ENCODE measurements at regions not wholly inside any gene's neighbourhood (a gene's known extent, or its start where the extent isn't known, plus 50 kb on each side); places are given as distances from the start of the nearest gene placed in this dataset.

- Mint-ChIP-seq H3K36me3 (no peaks in the 10 kb centered on the region), H3K4me3 (no peak overlapping the region), H3K9me3 (no peaks in the 10 kb centered on the region), H3K4me1 (no peaks in the 10 kb centered on the region), H3K27ac (no peak overlapping the region), H3K27me3 (ENCODE audit: insufficient read depth, low read depth) (no peaks in the 10 kb centered on the region)
- H3K36me3 ChIP-seq: no peaks in the 10 kb centered on the region
- TF ChIP-seq EZH2 (IDR thresholded peaks at IDR 0.05): no peak
- no peak for TF ChIP-seq CTCF (IDR thresholded peaks at IDR 0.05)
- TF ChIP-seq EZH2phosphoT487 (IDR thresholded peaks at IDR 0.05): no peak
- H3K4me3 ChIP-seq: no peak overlapping the region
- H3K4me1 ChIP-seq: no peaks in the 10 kb centered on the region
- no peaks in the 10 kb centered on the region for H3F3A ChIP-seq (ENCODE audit: low read depth)
- no peaks in the 10 kb centered on the region for H4K20me1 ChIP-seq (ENCODE audit: low read depth)
- no peak for DNase-seq (ENCODE audit: low spot score)
- H3K9ac ChIP-seq: no peak overlapping the region
- H2AFZ ChIP-seq (replicated peaks): no peak overlapping the region
- H3K9me3 ChIP-seq (ENCODE audit: low read depth): no peaks in the 10 kb centered on the region
- no peaks in the 10 kb centered on the region for H3K27me3 ChIP-seq
- H3K27ac ChIP-seq: no peak overlapping the region
- H3K79me2 ChIP-seq (ENCODE audit: low read depth): no peaks in the 10 kb centered on the region
- H3K4me2 ChIP-seq: no peak overlapping the region
Measured at GRCh38 chr2:56801214-56801613, 617.4 kb downstream of the CCDC85A start.

- Histone ChIP-seq H3F3A (ENCODE audit: low read depth) (no peaks in the 10 kb centered on the region), H3K27me3 (no peaks in the 10 kb centered on the region), H2AFZ (replicated peaks) (no peak overlapping the region), H3K4me2 (no peak overlapping the region), H4K20me1 (ENCODE audit: low read depth) (no peaks in the 10 kb centered on the region), H3K4me3 (no peak overlapping the region), H3K79me2 (ENCODE audit: low read depth) (no peaks in the 10 kb centered on the region), H3K9ac (no peak overlapping the region), H3K36me3 (no peaks in the 10 kb centered on the region), H3K9me3 (ENCODE audit: low read depth) (no peaks in the 10 kb centered on the region), H3K27ac (no peak overlapping the region), H3K4me1 (no peaks in the 10 kb centered on the region)
- DNase-seq (ENCODE audit: low spot score): no peak
- Mint-ChIP-seq H3K4me1 (no peaks in the 10 kb centered on the region), H3K36me3 (no peaks in the 10 kb centered on the region), H3K4me3 (no peak overlapping the region), H3K27ac (no peak overlapping the region), H3K27me3 (ENCODE audit: insufficient read depth, low read depth) (no peaks in the 10 kb centered on the region), H3K9me3 (no peaks in the 10 kb centered on the region)
- TF ChIP-seq CTCF (IDR thresholded peaks at IDR 0.05) (no peak), EZH2phosphoT487 (IDR thresholded peaks at IDR 0.05) (no peak), EZH2 (IDR thresholded peaks at IDR 0.05) (no peak)
Measured at GRCh38 chr2:56801770-56802169, 618.0 kb downstream of the CCDC85A start.

- TF ChIP-seq EZH2phosphoT487 (IDR thresholded peaks at IDR 0.05): no peak
- no peak for TF ChIP-seq EZH2 (IDR thresholded peaks at IDR 0.05)
- no peak for TF ChIP-seq CTCF (IDR thresholded peaks at IDR 0.05)
- Mint-ChIP-seq H3K36me3 (no peaks in the 10 kb centered on the region), H3K9me3 (no peaks in the 10 kb centered on the region), H3K27ac (no peak overlapping the region), H3K4me3 (no peak overlapping the region), H3K27me3 (ENCODE audit: insufficient read depth, low read depth) (no peaks in the 10 kb centered on the region), H3K4me1 (no peaks in the 10 kb centered on the region)
- DNase-seq (ENCODE audit: low spot score): no peak
- no peak overlapping the region for H3K4me3 ChIP-seq
- H2AFZ ChIP-seq (replicated peaks): no peak overlapping the region
- no peaks in the 10 kb centered on the region for H3K36me3 ChIP-seq
- no peak overlapping the region for H3K27ac ChIP-seq
- no peaks in the 10 kb centered on the region for H3F3A ChIP-seq (ENCODE audit: low read depth)
- no peak overlapping the region for H3K4me2 ChIP-seq
- H3K9me3 ChIP-seq (ENCODE audit: low read depth): no peaks in the 10 kb centered on the region
- no peaks in the 10 kb centered on the region for H4K20me1 ChIP-seq (ENCODE audit: low read depth)
- H3K4me1 ChIP-seq: no peaks in the 10 kb centered on the region
- H3K79me2 ChIP-seq (ENCODE audit: low read depth): no peaks in the 10 kb centered on the region
- no peaks in the 10 kb centered on the region for H3K27me3 ChIP-seq
- no peak overlapping the region for H3K9ac ChIP-seq
Measured at GRCh38 chr2:56803596-56803995, 619.8 kb downstream of the CCDC85A start.

- Histone ChIP-seq H3K9ac (no peak overlapping the region), H3K27me3 (no peaks in the 10 kb centered on the region), H4K20me1 (ENCODE audit: low read depth) (no peaks in the 10 kb centered on the region), H3K27ac (no peak overlapping the region), H3K36me3 (no peaks in the 10 kb centered on the region), H3K4me2 (no peak overlapping the region), H2AFZ (replicated peaks) (no peak overlapping the region), H3K4me3 (no peak overlapping the region), H3K9me3 (ENCODE audit: low read depth) (no peaks in the 10 kb centered on the region), H3K79me2 (ENCODE audit: low read depth) (no peaks in the 10 kb centered on the region), H3K4me1 (no peaks in the 10 kb centered on the region), H3F3A (ENCODE audit: low read depth) (no peaks in the 10 kb centered on the region)
- Mint-ChIP-seq H3K27ac (no peak overlapping the region), H3K36me3 (no peaks in the 10 kb centered on the region), H3K9me3 (no peaks in the 10 kb centered on the region), H3K4me3 (no peak overlapping the region), H3K4me1 (no peaks in the 10 kb centered on the region), H3K27me3 (ENCODE audit: insufficient read depth, low read depth) (no peaks in the 10 kb centered on the region)
- DNase-seq (ENCODE audit: low spot score): no peak
- TF ChIP-seq EZH2phosphoT487 (IDR thresholded peaks at IDR 0.05) (no peak), CTCF (IDR thresholded peaks at IDR 0.05) (no peak), EZH2 (IDR thresholded peaks at IDR 0.05) (no peak)
Measured at GRCh38 chr2:56806924-56807323, 623.1 kb downstream of the CCDC85A start.
